ENCODE measurements at regions not wholly inside any gene's neighbourhood (a gene's known extent, or its start where the extent isn't known, plus 50 kb on each side); places are given as distances from the start of the nearest gene placed in this dataset.
A peak's percentile ranks its signal among the peaks of the same experiment; 100 is the strongest.
"Not testable (repeated sequence)": the region's sequence is repeated elsewhere in the genome, so short reads cannot be mapped to it uniquely, and the experiment has no call there.

DNA sequence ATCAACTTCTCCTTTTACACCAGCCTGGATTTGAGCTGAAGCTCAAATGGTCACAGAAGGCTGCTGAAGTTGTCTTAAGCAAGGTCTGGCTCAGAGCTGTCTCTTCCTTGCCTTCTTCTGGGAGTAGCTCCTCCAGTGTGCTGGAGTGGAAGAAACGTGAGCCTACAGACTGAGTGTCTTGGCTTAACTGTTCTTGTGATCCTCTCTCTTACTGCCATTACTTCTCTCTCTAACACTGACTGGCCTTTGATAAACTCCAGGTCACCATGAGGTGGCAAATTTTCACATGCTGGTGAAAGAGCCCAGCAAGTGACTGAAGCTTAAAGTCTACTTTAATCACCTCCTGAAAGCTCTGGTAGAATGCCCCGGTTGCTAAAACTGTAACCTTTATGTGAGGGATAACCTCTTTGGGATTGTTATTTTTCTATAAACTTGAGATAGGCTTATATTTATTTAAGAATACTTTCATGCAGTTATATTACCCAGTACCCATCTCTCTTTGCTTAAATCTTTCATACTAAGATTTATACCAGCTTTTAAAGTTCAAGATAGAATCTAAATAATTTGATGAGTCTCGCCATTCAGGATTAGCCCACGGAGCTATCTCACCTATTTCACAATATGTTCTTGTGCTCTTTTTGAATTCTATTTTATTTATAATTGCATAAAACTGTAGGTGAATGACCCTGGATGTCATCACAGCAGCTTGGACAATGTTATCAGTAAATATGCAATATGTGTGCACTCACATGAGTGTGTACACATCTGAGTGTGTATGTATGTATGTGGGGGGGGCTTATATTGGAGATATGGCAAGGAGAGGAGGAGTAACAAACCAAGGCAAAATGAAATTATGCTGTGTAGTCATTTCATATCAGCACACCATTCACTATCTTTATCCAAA is 924.0 kb downstream of the LTN1 start:
- no peak for DNase-seq (ENCODE audit: low read depth)
- TF ChIP-seq, protein P1, sequence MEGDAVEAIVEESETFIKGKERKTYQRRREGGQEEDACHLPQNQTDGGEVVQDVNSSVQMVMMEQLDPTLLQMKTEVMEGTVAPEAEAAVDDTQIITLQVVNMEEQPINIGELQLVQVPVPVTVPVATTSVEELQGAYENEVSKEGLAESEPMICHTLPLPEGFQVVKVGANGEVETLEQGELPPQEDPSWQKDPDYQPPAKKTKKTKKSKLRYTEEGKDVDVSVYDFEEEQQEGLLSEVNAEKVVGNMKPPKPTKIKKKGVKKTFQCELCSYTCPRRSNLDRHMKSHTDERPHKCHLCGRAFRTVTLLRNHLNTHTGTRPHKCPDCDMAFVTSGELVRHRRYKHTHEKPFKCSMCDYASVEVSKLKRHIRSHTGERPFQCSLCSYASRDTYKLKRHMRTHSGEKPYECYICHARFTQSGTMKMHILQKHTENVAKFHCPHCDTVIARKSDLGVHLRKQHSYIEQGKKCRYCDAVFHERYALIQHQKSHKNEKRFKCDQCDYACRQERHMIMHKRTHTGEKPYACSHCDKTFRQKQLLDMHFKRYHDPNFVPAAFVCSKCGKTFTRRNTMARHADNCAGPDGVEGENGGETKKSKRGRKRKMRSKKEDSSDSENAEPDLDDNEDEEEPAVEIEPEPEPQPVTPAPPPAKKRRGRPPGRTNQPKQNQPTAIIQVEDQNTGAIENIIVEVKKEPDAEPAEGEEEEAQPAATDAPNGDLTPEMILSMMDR (IDR thresholded peaks at IDR 0.05; ENCODE audit: low read length, missing control alignments): no peak
- no peak overlapping the region for H3K4me3 ChIP-seq (replicated peaks; ENCODE audit: low read depth, low read length)

DNA sequence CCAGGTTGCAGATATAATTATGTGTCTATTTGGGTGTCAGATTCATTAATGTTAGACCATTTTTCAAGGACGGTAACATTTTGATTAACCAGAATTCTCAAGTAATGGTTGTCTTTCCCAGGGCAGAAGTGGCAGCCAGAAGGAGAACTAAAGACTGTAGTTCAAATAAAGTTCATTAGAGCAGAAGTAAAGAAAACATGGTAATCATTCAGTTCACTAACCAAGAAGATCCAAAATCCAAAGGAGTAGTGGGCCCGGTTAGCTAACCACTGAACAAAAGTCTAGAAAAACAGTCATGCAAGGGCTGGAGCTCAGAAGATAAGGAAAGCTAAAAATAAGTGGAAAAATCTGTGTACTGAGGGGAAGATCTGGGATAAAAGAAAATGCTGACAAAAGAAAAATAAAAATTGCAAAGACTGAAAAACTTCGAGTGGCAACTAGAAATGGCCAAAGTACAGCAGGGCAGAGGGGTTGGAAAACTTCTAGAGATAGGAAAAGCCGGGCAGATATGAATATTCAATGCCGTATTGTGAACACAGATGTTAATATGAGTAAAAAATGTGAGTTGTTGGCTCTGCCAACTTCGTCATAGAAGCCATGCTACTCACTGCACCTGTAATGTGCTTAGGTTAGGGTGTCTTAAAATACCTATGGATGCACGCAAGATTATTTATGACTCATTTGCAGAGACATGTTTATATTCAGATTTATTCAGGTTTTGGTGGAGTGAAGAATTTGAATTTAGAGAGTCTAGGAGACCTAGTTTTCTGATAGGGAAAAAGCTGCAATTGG is 925.9 kb downstream of the LTN1 start:
- TF ChIP-seq, protein P1 (IDR thresholded peaks at IDR 0.05; ENCODE audit: low read length, missing control alignments): no peak
- no peak overlapping the region for H3K4me3 ChIP-seq (replicated peaks; ENCODE audit: low read depth, low read length)
- DNase-seq (ENCODE audit: low read depth): no peak

DNA sequence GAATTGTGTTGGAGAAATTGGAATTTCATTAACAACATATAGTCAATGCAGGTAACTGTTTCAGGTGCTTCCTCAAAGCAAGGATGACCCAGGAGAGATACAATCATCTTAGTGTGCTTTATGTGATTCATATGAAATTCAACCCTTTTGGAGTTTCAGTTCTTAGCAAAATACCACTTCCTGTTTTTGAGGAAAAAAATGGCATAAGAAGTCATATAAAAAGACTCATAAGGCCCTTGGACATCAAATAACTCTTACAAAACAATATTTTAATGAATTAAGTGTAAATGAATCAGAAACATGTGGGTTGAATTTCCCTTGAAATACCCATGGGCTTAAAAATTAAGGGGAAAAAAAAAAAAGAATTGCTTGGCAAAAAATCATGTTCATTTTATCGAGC is 926.6 kb downstream of the LTN1 start:
- H3K4me3 ChIP-seq (replicated peaks; ENCODE audit: low read depth, low read length): no peak overlapping the region
- TF ChIP-seq, protein P1 (IDR thresholded peaks at IDR 0.05; ENCODE audit: low read length, missing control alignments): no peak
- DNase-seq (ENCODE audit: low read depth): no peak

DNA sequence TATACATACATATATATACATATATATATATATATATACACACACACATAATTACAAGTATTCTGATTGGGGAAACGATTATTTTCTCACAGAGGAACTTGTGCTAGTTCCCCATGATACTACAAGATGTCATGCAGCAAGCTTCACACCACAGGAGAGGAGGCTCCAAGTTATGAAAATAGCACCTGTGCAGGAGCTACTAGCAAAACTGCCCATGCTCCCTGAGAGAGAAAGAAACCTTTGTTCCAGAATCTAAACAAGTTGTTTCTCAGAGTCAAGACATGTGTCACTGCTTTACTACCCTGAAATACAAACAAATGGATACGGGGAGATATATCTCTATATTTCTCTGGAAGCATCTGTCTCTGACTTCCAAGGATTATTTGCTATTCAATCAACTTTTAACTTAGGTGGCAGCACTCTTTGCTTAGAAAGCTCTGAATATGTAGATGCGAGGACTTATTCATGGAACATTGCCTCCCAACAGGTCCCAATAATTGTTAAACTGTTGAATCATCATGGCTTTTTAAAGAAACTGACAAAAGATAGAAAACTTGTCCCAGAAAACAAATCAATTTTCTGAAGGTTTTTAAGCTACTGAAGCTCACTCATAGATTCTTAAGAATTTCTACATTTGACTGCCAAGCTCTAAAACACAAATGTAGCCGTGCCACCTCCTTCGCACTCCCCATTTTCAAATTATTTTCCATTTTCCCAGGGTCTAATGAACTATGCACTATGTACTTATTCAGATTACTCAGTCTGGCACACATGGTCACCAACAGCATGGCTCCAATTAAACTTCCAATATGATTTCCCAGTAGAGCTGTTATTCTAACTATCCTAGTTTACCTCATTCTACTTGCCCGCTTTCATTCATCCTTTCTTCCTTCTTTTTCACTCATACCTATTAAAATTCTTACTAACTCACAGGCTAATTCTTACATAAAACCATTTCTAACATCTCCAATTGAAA is 929.1 kb downstream of the LTN1 start:
- no peak for DNase-seq (ENCODE audit: low read depth)
- no peak overlapping the region for H3K4me3 ChIP-seq (replicated peaks; ENCODE audit: low read depth, low read length)
- TF ChIP-seq, protein P1 (IDR thresholded peaks at IDR 0.05; ENCODE audit: low read length, missing control alignments): no peak

DNA sequence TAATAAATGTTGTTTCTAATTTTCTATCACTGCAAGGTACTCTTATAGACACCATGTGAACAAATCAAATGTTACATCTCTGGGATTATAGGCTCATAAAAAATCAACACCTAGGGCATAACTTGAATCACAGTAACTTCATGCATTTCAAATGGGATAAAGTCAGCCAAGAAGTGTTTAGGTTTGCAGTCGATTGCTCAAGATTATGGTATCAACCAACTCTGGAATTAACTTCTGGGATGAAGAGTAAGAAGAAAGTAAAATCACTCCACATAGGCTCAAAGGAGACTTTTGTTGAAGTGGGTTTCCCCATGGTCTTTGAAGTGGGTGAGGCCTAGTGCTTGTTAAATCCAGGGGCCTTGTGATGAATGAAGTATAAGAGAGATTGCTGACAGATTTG is 939.7 kb downstream of the LTN1 start:
- not testable (repeated sequence) for H3K4me3 ChIP-seq (replicated peaks; ENCODE audit: low read depth, low read length)
- DNase-seq (ENCODE audit: low read depth): peak; percentile 7

DNA sequence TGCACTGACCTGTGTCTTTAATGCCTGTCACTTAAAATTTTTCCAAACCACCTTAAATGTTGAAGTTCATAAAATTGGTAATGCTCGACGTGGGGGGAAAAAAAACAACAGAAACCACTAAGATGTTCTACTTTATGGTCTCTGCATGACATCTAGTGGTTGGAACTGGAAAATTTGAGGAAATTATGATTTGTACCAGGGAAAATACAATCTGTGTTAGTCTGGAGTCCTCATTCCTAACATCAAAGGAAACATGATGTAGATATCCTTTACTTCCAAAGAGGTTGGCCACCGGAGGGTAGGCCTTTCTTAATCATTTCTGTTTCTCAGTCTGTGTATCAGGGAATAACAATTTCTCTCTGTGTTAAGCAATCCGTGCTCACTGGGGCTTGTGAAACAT is 941.0 kb downstream of the LTN1 start:
- DNase-seq (ENCODE audit: low read depth): peak; percentile 78
- H3K4me3 ChIP-seq (replicated peaks; ENCODE audit: low read depth, low read length): not testable (repeated sequence)
- TF ChIP-seq, protein P1 (IDR thresholded peaks at IDR 0.05; ENCODE audit: low read length, missing control alignments): peak; percentile 48

DNA sequence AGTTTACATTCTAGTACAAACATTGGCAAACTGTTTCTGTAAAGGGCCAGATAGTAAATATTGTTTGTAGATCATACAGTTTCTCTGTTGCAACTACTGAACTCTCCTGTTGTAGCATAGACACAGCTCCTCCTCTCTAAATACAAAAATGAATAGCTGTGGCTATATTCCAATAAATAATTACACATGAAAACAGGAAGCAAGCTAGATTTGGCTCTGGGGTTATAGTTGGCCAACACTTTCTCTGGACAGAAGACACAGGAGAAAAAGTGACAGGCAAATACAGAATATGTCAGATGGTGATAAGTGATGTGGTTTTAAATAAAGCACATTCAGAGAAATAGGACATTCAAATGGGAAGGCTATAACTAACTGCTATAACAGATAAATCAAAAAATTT is 957.0 kb downstream of the LTN1 start:
- DNase-seq (ENCODE audit: low read depth): peak; percentile 13
- not testable (repeated sequence) for H3K4me3 ChIP-seq (replicated peaks; ENCODE audit: low read depth, low read length)

DNA sequence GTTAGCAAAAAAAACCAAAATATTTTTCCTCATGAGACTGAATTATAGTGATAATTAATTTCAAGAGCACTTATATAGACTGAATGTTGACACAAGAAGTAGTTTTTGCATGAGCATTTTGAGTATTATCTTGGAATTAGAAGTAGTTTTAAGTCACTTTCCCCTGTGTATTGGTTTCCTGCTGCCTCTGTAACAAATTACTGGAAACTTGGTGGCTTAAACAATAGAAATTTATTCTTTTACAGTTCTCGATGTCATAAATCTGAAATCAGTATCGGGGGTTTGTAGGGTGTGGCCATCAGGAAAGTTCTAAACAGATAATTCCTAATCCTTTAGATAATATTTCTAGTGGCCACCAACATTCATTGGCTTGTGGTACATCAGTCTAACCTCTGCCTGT is 957.8 kb downstream of the LTN1 start:
- DNase-seq (ENCODE audit: low read depth): not testable (repeated sequence)

DNA sequence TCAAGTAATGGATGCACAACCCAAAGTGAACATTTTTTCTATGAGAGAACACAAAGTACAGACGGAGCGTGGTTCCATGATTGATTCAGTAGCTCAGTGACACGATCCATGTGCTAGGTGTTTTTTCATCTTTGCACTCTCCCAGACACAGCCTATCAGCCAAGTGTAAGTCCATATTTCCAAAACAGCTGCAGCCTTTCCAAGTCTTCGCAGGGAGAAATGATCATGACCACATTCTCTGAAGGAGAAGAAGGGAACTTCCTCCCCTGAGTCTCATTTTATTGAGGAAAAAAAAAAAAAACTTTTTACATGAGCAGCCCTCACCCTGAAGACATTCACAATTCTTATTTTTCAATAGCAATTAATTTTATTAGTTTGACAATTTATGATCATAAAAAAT is 958.3 kb downstream of the LTN1 start:
- not testable (repeated sequence) for H3K4me3 ChIP-seq (replicated peaks; ENCODE audit: low read depth, low read length); DNase-seq (ENCODE audit: low read depth)

More for the DNA sequence above, 957.8 kb downstream of the LTN1 start:
- not testable (repeated sequence) for H3K4me3 ChIP-seq (replicated peaks; ENCODE audit: low read depth, low read length)

DNA sequence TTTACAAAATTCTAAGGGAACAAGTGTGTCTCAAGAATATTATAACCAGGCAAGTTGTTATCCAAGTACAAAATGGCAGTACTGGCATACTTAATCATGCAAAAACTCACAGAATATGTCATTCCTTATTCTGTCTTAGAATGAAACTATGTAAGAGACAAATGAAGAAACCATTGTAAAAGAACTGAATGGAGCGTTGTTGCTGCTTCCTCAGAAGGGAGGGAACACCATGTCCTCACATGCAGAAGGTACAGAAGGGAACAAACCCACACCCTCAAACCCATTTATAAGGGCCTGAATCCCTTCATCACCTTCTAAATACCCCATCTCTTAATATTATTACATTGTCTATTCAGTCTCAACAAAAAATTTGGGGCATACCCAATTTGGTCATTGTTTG is 960.0 kb downstream of the LTN1 start:
- not testable (repeated sequence) for H3K4me3 ChIP-seq (replicated peaks; ENCODE audit: low read depth, low read length); DNase-seq (ENCODE audit: low read depth)

DNA sequence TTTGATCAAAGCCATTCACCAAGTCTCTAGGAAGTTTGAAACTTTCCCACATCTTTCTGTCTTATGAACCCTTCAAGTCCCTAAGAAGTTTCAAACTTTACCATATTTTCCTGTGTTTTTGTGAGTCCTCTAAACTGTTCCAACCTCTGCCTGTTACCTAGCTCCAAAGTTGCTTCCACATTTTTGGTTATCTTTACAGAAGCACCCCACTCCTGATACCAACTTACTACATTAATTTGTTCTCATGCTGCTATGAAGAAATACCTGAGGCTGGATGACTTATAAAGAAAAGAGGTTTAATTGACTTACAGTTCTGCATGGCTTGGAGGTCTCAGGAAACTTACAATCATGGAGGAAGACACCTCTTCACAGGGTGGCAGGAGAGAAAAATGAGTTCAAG is 961.6 kb downstream of the LTN1 start:
- not testable (repeated sequence) for H3K4me3 ChIP-seq (replicated peaks; ENCODE audit: low read depth, low read length); DNase-seq (ENCODE audit: low read depth)
